ENCODE measurements at regions not wholly inside any gene's neighbourhood (a gene's known extent, or its start where the extent isn't known, plus 50 kb on each side); places are given as distances from the start of the nearest gene placed in this dataset.

- H3K36me3 ChIP-seq (ENCODE audit: control insufficient read depth, insufficient read depth, low read length): no peaks in the 10 kb centered on the region
These were observed 141.3 kb upstream of the RASSF8 start for GRCh38 chr12:25817166-25817565.

GRCh38 chr12:25818596-25819390 is 139.7 kb upstream of the RASSF8 start:
- Histone ChIP-seq H3K36me3 (ENCODE audit: control insufficient read depth, insufficient read depth, low read length) (no peaks in the 10 kb centered on the region), H3K9ac (no peak overlapping the region), H3K4me3 (ENCODE audit: low read depth, low read length) (no peak overlapping the region), H2AFZ (no peak overlapping the region), H3K27ac (no peak overlapping the region), H3K27me3 (ENCODE audit: control insufficient read depth, insufficient read depth, low read length) (no peaks in the 10 kb centered on the region), H3K4me1 (no peaks in the 10 kb centered on the region), H3K79me2 (no peaks in the 10 kb centered on the region), H3K4me2 (ENCODE audit: low read length) (no peak overlapping the region), H3K9me3 (ENCODE audit: control insufficient read depth, low read length) (no peaks in the 10 kb centered on the region)
- no peak for TF ChIP-seq CTCF (IDR thresholded peaks at IDR 0.05)

More at GRCh38 chr12:25817166-25817565, 141.3 kb upstream of the RASSF8 start:
- Histone ChIP-seq H3K4me3 (ENCODE audit: low read depth, low read length) (no peak overlapping the region), H3K4me2 (ENCODE audit: low read length) (no peak overlapping the region), H3K27ac (no peak overlapping the region), H3K79me2 (no peaks in the 10 kb centered on the region), H3K27me3 (ENCODE audit: control insufficient read depth, insufficient read depth, low read length) (no peaks in the 10 kb centered on the region), H3K4me1 (no peaks in the 10 kb centered on the region), H3K9ac (no peak overlapping the region), H2AFZ (no peak overlapping the region), H3K9me3 (ENCODE audit: control insufficient read depth, low read length) (no peaks in the 10 kb centered on the region)
- no peak for TF ChIP-seq CTCF (IDR thresholded peaks at IDR 0.05)

GRCh38 chr12:25819691-25820090 is 138.8 kb upstream of the RASSF8 start:
- Histone ChIP-seq H3K9ac (no peak overlapping the region), H3K36me3 (ENCODE audit: control insufficient read depth, insufficient read depth, low read length) (no peaks in the 10 kb centered on the region), H3K4me1 (no peaks in the 10 kb centered on the region), H2AFZ (no peak overlapping the region), H3K4me3 (ENCODE audit: low read depth, low read length) (no peak overlapping the region), H3K27me3 (ENCODE audit: control insufficient read depth, insufficient read depth, low read length) (no peaks in the 10 kb centered on the region), H3K79me2 (no peaks in the 10 kb centered on the region), H3K9me3 (ENCODE audit: control insufficient read depth, low read length) (no peaks in the 10 kb centered on the region), H3K27ac (no peak overlapping the region), H3K4me2 (ENCODE audit: low read length) (no peak overlapping the region)
- no peak for TF ChIP-seq CTCF (IDR thresholded peaks at IDR 0.05)

- Histone ChIP-seq H2AFZ (no peak overlapping the region), H3K27me3 (ENCODE audit: control insufficient read depth, insufficient read depth, low read length) (no peaks in the 10 kb centered on the region), H3K79me2 (no peaks in the 10 kb centered on the region), H3K4me3 (ENCODE audit: low read depth, low read length) (no peak overlapping the region), H3K4me2 (ENCODE audit: low read length) (no peak overlapping the region), H3K4me1 (no peaks in the 10 kb centered on the region), H3K9ac (no peak overlapping the region), H3K36me3 (ENCODE audit: control insufficient read depth, insufficient read depth, low read length) (no peaks in the 10 kb centered on the region), H3K9me3 (ENCODE audit: control insufficient read depth, low read length) (no peaks in the 10 kb centered on the region), H3K27ac (no peak overlapping the region)
- no peak for TF ChIP-seq CTCF (IDR thresholded peaks at IDR 0.05)
These were observed 136.2 kb upstream of the RASSF8 start for GRCh38 chr12:25822281-25822680.

GRCh38 chr12:25824734-25825133 is 133.7 kb upstream of the RASSF8 start:
- Histone ChIP-seq H3K4me1 (no peaks in the 10 kb centered on the region), H3K79me2 (no peaks in the 10 kb centered on the region), H3K27ac (no peak overlapping the region)

More at GRCh38 chr12:25824734-25825133, 133.7 kb upstream of the RASSF8 start:
- Histone ChIP-seq H3K9me3 (ENCODE audit: control insufficient read depth, low read length) (no peaks in the 10 kb centered on the region), H3K4me3 (ENCODE audit: low read depth, low read length) (no peak overlapping the region), H2AFZ (no peak overlapping the region), H3K27me3 (ENCODE audit: control insufficient read depth, insufficient read depth, low read length) (no peaks in the 10 kb centered on the region), H3K4me2 (ENCODE audit: low read length) (no peak overlapping the region), H3K36me3 (ENCODE audit: control insufficient read depth, insufficient read depth, low read length) (no peaks in the 10 kb centered on the region), H3K9ac (no peak overlapping the region)
- TF ChIP-seq CTCF (IDR thresholded peaks at IDR 0.05): no peak
